SW 1271 (cell line): ENCODE measurements at regions not wholly inside any gene's neighbourhood (a gene's known extent, or its start where the extent isn't known, plus 50 kb on each side); places are given as distances from the start of the nearest gene placed in this dataset.

Experiments used
- DNase-seq, 2 experiments: peaks; one replicate each; lab custom pipeline; 2025; lab: John Stamatoyannopoulos, UW

GRCh38 chr4:133759428-133759827 is 442.2 kb downstream of the PABPC4L start:
- DNase-seq = no peak

- no peak for DNase-seq
Measured at GRCh38 chr4:133741766-133742165, 459.8 kb downstream of the PABPC4L start.

GRCh38 chr4:133720001-133720400 is 481.6 kb downstream of the PABPC4L start:
- DNase-seq = no peak

- DNase-seq = no peak
Measured at GRCh38 chr4:133719098-133719497, 482.5 kb downstream of the PABPC4L start.

GRCh38 chr4:133714211-133714610 is 487.4 kb downstream of the PABPC4L start:
- no peak for DNase-seq

GRCh38 chr4:133713340-133713739 is 488.2 kb downstream of the PABPC4L start:
- no peak for DNase-seq

GRCh38 chr4:133711817-133712216 is 489.8 kb downstream of the PABPC4L start:
- DNase-seq = no peak

GRCh38 chr4:133694416-133694815 is 507.2 kb downstream of the PABPC4L start:
- no peak for DNase-seq

GRCh38 chr4:133683967-133684366 is 517.6 kb downstream of the PABPC4L start:
- no peak for DNase-seq

GRCh38 chr4:133668061-133668851 is 519.2 kb downstream of the PCDH10 start:
- no peak for DNase-seq

GRCh38 chr4:133647206-133647605 is 498.1 kb downstream of the PCDH10 start:
- DNase-seq = no peak

GRCh38 chr4:133641191-133641590 is 492.1 kb downstream of the PCDH10 start:
- DNase-seq = no peak

- no peak for DNase-seq
Measured at GRCh38 chr4:133638751-133639150, 489.7 kb downstream of the PCDH10 start.

- DNase-seq = no peak
Measured at GRCh38 chr4:133637161-133637560, 488.1 kb downstream of the PCDH10 start.

GRCh38 chr4:133624744-133625143 is 475.6 kb downstream of the PCDH10 start:
- no peak for DNase-seq

- DNase-seq = no peak
Measured at GRCh38 chr4:133623847-133624246, 474.8 kb downstream of the PCDH10 start.

- no peak for DNase-seq
Measured at GRCh38 chr4:133621628-133622027, 472.5 kb downstream of the PCDH10 start.

- DNase-seq = no peak
Measured at GRCh38 chr4:133620555-133620954, 471.5 kb downstream of the PCDH10 start.

GRCh38 chr4:133618963-133619362 is 469.9 kb downstream of the PCDH10 start:
- DNase-seq = no peak

GRCh38 chr4:133600008-133600407 is 450.9 kb downstream of the PCDH10 start:
- no peak for DNase-seq

GRCh38 chr4:133598779-133599178 is 449.7 kb downstream of the PCDH10 start:
- DNase-seq = no peak

GRCh38 chr4:133597251-133597650 is 448.2 kb downstream of the PCDH10 start:
- no peak for DNase-seq

GRCh38 chr4:133596459-133596858 is 447.4 kb downstream of the PCDH10 start:
- DNase-seq = no peak
